ENCODE measurements at regions not wholly inside any gene's neighbourhood (a gene's known extent, or its start where the extent isn't known, plus 50 kb on each side); places are given as distances from the start of the nearest gene placed in this dataset.

- H3K4me2 ChIP-seq (ENCODE audit: control insufficient read depth, insufficient read depth): peak overlapping the region; percentile 70
- no peaks in the 10 kb centered on the region for H3K79me2 ChIP-seq (ENCODE audit: control insufficient read depth, insufficient read depth, low read length)
- TSS peak; percentile 94 for BruUV-seq (replicated peaks)
- FAIRE-seq: peak; percentile 94
- SMC1A ChIA-PET (ENCODE audit: uncharacterized antibody, unreplicated experiment): interaction anchor here (0.7 to 6.1 kb wide), 5 partner anchors 8 to 1444 kb away, joined by 4 to 43 read pairs (median 8); no protein-coding TSS in a partner anchor
- RAD21 ChIA-PET (ENCODE audit: unreplicated experiment): interaction anchor here (0.9 to 1.6 kb wide), 2 partner anchors 7 to 11 kb away, joined by 3 to 7 read pairs; no protein-coding TSS in a partner anchor
- 0% methylated on average over 1 of the region's 1 CpG for WGBS (ENCODE audit: insufficient coverage, insufficient replicate concordance, low lambda C conversion rate, missing lambda C conversion rate)
- no peaks in the 10 kb centered on the region for H3K27me3 ChIP-seq (replicated peaks in 1 of 2; ENCODE audit: control insufficient read depth in 2 of 2, insufficient read depth in 2 of 2, low read length in 1 of 2)
- H3K4me1 ChIP-seq (ENCODE audit: control insufficient read depth, insufficient read depth, low read length): peaks cover 34% of the 10 kb centered on the region
- POLR2A ChIA-PET: interaction anchor here (1.5 to 3.9 kb wide), 2 partner anchors 10 to 11 kb away, joined by 3 to 11 read pairs; no protein-coding TSS in a partner anchor
- no peaks in the 10 kb centered on the region; the same call in 2 of the 3 replicates for H3K9me3 ChIP-seq (replicated peaks; ENCODE audit: control insufficient read depth, insufficient read depth, low read length)
- H3K9ac ChIP-seq (ENCODE audit: control insufficient read depth, insufficient read depth, low read length): peak overlapping the region; percentile 63; the same call in 1 of the 2 replicates
- H3K36me3 ChIP-seq (ENCODE audit: control insufficient read depth in 2 of 2, insufficient read depth in 2 of 2, low read length in 1 of 2): no peaks in the 10 kb centered on the region
- intact Hi-C loops (cut with micrococcal nuclease; ENCODE audit: unreplicated experiment): no loop called here
- CTCF ChIA-PET: interaction anchor here (1.2 to 1.9 kb wide), 2 partner anchors 10 to 58 kb away, joined by 3 to 4 read pairs; no protein-coding TSS in a partner anchor
- no peaks in the 10 kb centered on the region for H4K20me1 ChIP-seq (ENCODE audit: control insufficient read depth, insufficient read depth)
- H2AFZ ChIP-seq (ENCODE audit: control insufficient read depth, low read depth, low read length): no peak overlapping the region; the same call in 1 of the 2 replicates
- peak overlapping the region; percentile 90 for H3K27ac ChIP-seq (ENCODE audit: control insufficient read depth, insufficient read depth)
- H3K4me3 ChIP-seq: peak overlapping the region; percentile 4; the same call in 1 of the 2 replicates
- DNase-seq (ENCODE audit: low read depth, low spot score): peak; percentile 84
- in situ Hi-C loops (cut with MboI): no loop called here
- ATAC-seq: peak; percentile 91
- TF ChIP-seq ZNF24 (IDR thresholded peaks at IDR 0.05): no peak
- TF ChIP-seq MEF2A (IDR thresholded peaks at IDR 0.05; ENCODE audit: insufficient read depth, low read depth, low read length): peak; percentile 81
- TF ChIP-seq RB1 (IDR thresholded peaks at IDR 0.05; ENCODE audit: borderline replicate concordance): no peak
- TF ChIP-seq POU2F2 (IDR thresholded peaks at IDR 0.05; ENCODE audit: borderline replicate concordance, low read depth, low read length): 0 out of 3 replicates have a peak, but pooled peaks have one; percentile 52
- no peak; the same call in 1 of the 2 replicates for TF ChIP-seq STAT3 (IDR thresholded peaks at IDR 0.05; ENCODE audit: low read depth, low read length)
- no peak for TF ChIP-seq HDAC6 (IDR thresholded peaks at IDR 0.05; ENCODE audit: unreplicated experiment)
- TF ChIP-seq CBX3 (IDR thresholded peaks at IDR 0.05; ENCODE audit: borderline replicate concordance, low read depth): no peak
- peak; percentile 80 for TF ChIP-seq SKIL (IDR thresholded peaks at IDR 0.05; ENCODE audit: low read depth, poor library complexity, severe bottlenecking)
- peak; percentile 39; the same call in 1 of the 2 replicates for TF ChIP-seq CHD2 (IDR thresholded peaks at IDR 0.05; ENCODE audit: borderline replicate concordance, low read depth, low read length)
- TF ChIP-seq NRF1 (conservative IDR thresholded peaks at IDR 0.05; ENCODE audit: low read depth, low read length): no peak
- TF ChIP-seq CREM (IDR thresholded peaks at IDR 0.05; ENCODE audit: low read depth): peak; percentile 82
- peak in 1 of 2 experiments; percentile 63; a peak in 1 of 4 replicates for TF ChIP-seq ETV6 (conservative IDR thresholded peaks at IDR 0.05 in 1 of 2, IDR thresholded peaks at IDR 0.05 in 1 of 2; ENCODE audit: borderline replicate concordance in 1 of 2, low read depth in 1 of 2)
- TF ChIP-seq IKZF2 (IDR thresholded peaks at IDR 0.05): peak; percentile 42 to 79; a peak in 3 of 4 replicates
- peak; percentile 26 for TF ChIP-seq SP1 (IDR thresholded peaks at IDR 0.05; ENCODE audit: low read depth, low read length)
- TF ChIP-seq ELK1 (IDR thresholded peaks at IDR 0.05; ENCODE audit: low read depth, low read length): no peak
- TF ChIP-seq ZBTB33 (IDR thresholded peaks at IDR 0.05): no peak
- TF ChIP-seq ASH2L (IDR thresholded peaks at IDR 0.05; ENCODE audit: borderline replicate concordance, low read depth): no peak
- no peak for TF ChIP-seq MXI1 (IDR thresholded peaks at IDR 0.05; ENCODE audit: low read depth, low read length)
Observed at GRCh38 chr1:83500987-83501591, 497.8 kb downstream of the TTLL7 start.
